ENCODE measurements at regions not wholly inside any gene's neighbourhood (a gene's known extent, or its start where the extent isn't known, plus 50 kb on each side); places are given as distances from the start of the nearest gene placed in this dataset.
A peak's percentile ranks its signal among the peaks of the same experiment; 100 is the strongest.
"Not testable (repeated sequence)": the region's sequence is repeated elsewhere in the genome, so short reads cannot be mapped to it uniquely, and the experiment has no call there.

DNA sequence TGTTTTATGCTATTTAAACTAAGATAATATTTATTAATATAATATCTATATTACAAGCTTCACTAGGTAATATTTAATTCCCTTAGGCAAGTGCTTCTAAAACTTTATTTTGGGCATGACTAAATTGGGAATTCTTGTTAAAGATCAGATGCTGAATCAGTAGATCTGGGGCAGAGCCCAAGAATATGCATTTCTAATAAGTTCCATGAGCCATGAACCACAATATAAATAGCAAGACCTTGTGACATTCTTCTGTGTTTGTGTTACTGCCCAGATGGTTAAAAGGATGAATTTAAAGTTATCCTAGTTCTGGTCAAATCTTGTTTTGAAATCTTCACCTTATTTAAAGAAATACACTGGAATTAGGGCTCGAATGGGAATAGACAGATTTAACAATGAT, 258.4 kb upstream of the CACNA2D1 start:
- no peak for DNase-seq

DNA sequence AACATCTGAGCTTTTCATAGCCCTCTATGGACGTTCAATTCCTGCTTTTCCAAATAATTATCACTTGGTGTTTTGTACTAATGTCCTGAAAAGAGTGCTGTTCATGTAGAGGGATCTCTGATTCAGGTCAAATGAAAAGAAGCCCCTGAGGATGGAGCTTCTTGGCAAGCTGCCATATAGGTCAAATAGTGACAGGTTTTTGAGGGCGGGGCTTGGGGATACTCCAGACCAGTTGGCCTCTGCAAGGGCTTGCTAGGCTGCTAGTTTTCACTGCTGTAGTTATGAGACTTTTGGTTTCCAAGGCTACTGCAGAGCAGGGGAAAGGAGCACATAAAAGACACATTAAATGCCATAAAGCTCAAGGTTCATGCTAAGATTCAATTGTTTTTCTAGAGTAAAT, 257.2 kb upstream of the CACNA2D1 start:
- no peak for DNase-seq

DNA sequence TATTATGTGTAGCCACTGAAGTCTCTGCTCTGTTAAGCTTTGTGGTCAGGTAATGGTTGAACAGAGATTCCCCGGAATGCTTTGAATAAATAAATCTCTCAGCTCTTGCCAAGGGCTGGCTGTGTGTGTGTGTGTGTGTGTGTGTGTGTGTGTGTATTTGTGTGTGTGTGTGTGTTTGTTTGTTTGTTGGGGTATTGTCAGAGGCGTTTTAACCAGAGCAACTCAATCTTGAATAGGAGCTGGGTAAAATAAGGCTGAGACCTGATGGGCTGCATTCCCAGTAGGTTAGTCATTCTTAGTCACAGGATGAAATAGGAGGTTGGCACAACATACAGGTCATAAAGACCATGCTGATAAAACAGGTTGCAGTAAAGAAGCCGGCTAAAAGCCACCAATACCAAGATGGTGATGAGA, 256.2 kb upstream of the CACNA2D1 start:
- DNase-seq = no peak

DNA sequence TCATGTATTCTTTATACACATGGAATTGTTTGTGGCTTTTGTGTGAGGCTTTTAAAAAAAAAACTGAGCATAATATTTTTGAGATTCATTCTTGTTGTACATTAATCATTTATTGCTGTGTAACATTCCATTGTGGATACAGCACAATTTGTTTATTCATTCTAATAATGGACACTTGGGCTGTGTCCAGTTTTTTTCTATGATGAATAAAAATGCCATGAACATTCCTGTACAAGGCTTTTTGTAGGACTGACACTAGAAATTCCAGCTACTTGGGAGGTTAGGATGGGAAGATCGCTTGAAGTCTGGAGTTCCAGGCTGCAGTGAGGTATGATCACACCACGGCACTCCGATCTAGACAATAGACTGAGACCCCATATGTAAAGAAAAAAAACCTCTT, 254.3 kb upstream of the CACNA2D1 start:
- DNase-seq = no peak

DNA sequence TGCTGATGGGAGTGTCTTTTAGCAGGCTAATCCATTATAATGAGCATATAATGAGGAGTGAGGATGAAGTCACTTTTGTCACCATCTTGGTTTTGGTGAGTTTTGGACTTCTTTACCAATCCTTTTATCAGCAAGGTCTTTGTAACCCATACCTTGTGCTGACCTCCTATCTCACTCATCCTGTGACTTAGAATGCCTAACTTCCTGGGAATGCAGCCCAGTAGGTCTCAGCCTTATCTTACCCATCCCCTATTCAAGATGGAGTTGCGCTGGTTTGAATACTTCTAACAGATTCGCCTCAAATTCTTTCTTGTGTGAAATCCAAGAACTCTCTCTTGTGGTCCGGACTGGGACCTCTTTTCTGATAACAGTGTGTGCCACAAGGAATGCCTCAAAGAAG, 253.1 kb upstream of the CACNA2D1 start:
- DNase-seq = no peak

DNA sequence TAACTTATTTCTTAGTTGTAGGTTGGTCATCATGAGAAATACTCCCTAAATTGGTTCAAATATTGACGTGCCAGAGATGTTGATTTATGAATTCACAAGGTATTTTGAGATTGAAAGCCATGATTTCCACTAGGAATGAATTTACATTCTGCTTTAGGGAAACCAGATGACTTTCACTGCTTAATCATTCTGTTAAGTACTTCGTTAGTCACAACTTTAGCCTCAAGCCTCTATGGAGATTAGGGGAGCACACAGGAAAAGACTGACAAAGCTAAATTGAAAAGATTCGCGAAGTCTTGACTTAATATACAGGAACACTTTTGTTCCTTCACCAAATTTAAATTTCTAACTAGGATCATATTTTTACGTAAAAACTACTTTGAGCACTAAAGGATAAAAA, 250.4 kb upstream of the CACNA2D1 start:
- no peak for DNase-seq

DNA sequence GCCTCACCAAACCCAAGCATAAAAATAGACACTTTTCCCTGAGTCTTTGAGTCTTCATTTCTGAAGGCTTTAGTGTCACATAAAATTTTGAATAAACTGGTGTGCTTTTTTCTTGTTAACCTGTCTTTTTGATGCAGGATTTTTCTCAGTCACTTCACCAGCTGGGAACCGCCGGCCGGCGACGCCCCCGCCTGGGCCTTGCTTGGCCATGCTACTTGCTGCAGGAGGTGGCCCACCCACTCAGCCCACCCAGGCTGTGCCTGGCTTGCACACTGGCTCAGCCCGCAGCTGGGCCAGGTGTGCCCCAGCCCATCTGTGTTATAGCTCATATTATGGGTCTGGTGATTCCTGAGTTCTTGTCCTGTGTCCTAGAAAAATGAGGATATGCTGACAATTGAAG, 247.4 kb upstream of the CACNA2D1 start:
- DNase-seq = no peak

DNA sequence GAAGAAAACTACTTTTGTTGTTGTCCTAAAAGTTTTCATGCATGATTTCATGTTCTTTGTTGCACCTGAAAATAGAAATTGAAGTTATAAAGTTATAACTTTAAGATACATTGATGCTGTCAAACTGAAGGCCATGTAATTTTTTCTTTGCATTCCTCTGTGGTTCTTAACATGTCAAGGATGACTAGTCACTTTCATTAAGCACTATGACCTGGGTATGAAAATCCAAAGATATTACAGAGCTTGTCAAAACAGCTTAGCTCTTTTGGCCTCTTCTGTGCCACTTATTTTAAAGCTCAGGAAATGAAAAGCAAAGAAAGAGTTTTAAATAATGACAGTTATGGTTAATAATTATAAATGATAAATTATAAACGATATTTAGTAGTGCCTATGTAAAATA, 241.6 kb upstream of the CACNA2D1 start:
- no peak for DNase-seq

DNA sequence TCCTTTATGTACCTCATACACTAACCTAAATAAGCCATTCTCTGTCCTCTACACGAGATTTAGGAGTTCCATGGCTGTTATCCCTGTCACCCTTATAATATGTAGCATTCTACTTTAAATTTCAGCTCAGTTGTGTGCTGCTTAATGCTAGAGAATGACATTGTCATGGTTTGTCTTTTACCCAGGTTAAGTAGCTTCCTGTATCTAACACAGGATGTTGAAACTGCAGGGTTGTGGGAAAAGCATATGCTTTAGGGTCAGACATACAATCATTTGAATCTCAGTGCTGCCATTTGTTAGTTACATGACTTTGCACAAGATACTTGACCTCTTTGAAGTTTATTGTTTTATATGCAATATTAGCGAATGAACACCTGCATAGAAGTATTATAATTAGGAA, 235.1 kb upstream of the CACNA2D1 start:
- no peak for DNase-seq

DNA sequence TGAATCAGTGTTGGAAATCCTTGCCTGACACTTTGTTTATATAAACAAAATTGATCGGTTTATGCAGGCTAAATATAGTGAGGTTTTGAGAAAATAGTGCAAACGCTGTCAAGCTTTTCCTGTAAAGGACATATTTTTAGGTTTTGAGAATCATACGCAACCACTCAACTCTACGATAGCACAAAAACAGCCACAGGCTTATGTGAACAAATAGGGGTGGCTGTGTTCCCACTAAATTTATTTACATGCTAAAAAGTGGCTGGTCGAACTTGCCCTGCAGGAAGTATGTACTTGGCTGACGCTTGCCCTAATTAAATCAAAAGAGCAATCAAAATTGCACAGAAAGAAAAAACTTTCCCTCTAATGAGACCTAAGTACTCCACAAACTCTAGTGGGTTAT, 234.7 kb upstream of the CACNA2D1 start:
- no peak for DNase-seq

DNA sequence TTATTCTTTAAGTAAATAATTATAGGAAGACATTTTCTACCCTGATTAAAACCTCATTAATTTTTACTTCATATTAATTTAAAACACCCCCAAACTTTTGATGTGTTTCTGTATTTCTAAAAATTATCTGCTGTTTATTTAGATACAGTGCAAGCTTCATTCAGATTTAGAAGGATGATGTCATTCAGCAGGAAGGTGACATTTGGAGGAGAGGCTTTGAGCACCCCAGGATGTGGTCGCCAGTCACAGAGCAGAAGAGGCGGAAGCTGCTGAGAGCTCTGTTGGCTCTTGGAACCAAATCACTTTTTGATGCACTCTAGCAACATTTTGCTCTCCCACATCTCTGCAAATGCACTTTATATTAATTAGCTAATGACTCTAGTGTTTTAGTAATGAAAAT, 233.9 kb upstream of the CACNA2D1 start:
- DNase-seq = peak; percentile 4

DNA sequence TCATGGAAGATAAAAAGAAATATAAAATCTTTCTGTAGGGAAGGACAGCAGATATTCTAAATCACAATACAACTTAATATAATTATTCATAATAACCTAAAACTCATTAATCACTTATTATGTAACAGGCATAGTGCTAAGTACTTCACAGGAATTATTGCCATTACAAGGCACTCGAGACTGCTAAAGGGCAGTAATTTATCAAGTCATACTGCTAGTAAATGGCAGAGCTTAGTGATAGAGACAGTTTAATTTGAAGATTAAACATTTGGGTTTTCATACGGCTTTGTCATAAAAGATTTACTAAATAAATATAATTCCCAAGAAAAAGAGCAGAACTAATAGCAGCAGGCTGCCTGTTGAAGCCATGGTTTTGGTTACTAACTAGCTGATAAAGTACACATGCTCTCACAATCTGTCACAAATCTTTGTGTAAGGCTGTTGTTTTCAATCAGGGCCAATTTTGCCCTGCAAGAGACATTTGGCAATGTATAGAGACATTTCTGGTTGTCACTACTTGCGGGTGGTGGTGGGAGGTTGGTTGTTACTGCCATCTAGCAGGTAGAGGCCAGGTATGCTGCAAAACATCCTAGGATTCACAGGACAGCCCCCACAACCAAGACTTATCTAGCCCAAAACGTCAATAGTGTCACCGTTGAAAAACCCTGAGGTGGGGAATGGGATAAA, 233.3 kb upstream of the CACNA2D1 start:
- DNase-seq = no peak

DNA sequence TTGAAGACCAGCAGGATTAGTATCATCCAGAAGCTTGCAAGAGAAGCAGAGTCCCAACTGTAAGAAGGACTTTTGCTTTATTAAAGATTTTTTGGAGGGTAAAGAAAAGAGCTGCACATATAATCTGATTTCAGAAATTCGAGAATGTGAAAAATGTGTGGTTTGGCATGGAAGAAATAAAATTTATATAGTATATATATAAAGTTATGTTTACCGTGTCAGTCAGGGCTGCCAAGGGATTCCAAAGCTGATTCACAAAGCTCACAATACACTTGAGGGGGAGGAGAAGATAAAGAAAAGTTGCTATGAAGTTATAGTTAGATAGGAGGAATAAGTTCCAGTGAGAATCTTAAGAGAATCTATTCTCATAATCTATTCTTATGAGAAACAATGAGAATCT, 231.8 kb upstream of the CACNA2D1 start:
- no peak for DNase-seq

DNA sequence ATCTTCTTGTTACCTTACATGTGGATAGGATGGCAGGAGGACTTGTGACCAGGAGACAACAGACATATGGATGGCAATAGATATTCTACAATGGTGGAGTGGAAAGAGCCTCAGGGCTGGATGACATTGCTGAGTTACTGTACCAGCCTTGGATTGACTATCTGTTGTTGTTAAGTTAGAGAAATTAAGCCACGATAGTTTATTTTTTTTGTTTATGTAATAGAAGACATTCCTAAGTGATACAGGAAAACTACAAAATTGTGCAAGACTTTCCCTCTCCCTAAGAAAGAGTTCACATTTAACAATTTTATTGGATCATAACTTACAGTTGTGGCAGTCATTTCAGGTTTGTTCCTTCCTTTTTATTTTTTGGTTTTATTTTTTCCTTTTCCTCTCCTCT, 230.7 kb upstream of the CACNA2D1 start:
- no peak for DNase-seq

DNA sequence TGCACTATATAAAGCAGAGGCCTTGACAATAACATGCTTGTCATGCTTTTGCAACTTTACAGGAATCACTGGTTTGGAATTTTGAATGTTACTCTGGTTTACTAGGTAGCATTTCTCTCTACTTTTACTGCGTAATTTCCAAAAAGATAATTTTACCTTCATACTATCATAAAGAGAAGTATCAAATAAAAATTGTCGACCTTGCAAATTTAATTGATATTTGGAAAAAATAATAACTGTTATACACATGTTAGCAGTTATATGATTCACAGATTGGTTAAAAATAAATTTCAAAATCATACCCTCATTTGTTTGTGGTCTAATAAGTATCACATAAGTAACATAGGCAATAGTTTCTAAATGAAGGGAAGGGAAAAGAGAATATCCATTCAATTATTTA, 228.5 kb upstream of the CACNA2D1 start:
- no peak for DNase-seq

DNA sequence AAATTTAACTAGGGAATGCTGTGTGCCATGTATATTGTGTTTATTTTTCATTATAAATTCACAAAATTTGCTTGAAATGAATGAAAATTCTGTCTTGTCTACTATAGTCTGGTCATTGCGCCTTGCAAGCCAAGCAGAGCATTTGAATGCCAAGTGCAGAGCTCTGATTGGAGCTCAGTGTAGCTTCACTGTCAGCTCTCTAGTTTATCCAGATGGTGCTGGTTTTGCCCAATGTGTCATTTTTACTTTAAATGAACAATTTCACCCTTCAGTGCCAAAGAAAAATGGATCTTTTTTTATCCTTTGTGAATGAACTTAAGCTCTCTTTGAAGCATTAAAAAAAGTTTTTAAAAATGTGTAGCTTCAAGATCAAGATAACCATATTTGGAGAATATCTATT, 225.6 kb upstream of the CACNA2D1 start:
- no peak for DNase-seq

DNA sequence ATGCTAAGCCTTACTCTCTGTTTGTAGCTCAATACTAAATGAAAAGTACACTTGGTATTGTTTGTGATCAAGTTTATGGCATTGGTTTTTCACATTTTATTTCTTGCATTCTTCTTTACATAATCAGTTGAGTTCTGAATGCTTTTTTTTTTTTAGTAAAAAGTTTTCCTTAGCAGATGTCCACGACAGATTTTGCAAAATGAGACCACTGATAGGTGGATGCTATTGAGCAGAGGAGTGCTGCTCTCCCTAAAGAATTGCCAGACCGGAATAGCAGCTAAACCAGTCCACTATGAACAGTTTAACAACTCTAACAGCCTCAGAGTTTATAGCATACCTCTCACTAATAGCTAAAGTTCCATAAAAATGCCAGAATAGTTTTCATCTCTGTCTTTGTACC, 225.1 kb upstream of the CACNA2D1 start:
- DNase-seq = no peak

DNA sequence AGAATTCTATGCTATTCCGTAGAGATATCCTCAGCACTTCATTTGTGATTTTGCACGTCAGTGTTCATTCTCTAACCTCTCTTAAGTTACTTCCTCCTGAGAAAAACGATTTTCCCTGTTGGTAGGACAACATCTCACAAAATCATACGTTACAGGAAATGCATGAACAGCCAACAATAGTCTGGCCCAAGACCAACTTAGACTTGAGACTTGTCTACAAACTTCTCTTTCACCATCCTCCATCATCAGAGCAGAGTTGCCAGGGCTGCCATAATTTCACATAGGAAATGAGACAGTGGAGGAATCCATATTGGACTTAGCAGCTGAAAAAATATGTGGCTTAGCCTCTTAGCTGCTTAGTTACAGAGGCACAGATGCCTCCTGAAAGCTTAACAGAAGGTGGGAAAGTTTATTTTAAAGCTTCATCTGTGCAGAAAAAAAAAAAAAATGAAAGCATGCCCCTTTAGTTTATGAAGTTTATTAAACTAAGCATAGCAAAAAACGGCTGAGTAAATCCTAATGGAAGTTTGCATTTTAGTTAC, 222.5 kb upstream of the CACNA2D1 start:
- DNase-seq = no peak

DNA sequence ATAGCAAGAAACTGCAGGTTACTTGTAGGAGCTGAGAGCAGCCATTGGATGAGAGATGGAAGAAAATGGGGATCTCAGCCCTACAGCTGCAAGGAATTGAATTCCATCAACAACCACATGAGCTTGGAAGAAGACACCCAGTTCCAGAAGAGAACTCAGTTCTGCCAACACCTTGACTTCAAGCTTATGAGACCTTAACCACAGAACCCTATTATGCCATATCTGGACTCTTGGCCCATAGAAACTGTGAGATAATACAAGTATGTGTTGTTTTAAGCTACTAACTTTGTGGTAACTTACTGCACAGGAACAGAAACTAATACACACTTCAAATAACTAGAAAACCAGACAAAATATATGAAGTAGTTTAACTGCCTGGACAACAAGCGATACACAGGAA, 212.4 kb upstream of the CACNA2D1 start:
- DNase-seq = no peak

DNA sequence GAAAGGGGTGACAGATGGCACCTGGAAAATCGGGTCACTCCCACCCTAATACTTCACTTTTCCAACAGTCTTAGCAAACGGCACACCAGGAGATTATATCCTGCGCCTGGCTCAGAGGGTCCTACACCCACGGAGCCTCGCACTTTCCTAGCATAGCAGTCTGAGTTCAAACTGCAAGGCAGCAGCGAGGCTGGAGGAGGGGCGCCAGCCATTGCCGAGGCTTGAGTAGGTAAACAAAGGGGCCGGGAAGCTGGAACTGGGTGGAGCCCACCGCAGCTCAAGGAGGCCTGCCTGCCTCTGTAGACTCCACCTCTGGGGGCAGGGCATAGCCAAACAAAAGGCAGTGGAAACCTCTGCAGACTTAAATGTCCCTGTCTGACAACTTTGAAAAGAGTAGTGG, 206.5 kb upstream of the CACNA2D1 start:
- not testable (repeated sequence) for DNase-seq

DNA sequence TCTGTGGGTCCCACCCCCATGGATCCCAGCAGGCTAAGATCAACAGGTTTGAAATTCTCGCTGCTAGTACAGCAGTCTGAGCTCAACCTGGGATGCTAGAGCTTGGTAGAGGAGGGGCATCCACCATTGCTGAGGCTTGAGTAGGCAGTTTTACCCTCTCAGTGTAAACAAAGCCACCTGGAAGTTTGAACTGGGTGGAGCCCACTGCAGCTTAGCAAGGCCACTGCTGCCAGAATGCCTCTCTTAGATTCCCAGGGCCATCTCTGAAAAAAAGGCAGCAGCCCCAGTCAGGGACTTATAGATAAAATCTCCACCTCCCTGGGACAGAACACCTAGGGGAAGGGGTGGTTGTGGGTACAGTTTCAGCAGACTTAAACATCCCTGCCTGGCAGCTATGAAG, 190.0 kb upstream of the CACNA2D1 start:
- DNase-seq = no peak

DNA sequence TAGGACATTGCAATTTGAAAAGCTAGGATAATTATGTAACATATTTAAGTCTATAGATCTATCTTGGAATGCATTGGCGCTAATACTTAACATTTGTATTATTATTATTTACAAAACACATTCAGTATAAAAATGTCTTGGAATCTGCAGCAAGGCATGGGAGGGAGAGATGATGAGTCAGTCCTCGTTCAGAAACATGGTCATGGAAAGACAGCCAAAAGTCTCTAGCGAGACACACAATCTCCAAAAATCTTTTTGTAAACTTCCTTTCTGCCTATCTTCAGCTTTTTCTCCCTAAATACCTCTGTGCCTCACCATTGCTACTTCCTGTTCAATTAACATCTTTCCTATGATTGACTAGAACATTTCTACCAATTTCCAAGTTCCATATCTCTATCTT, 188.4 kb upstream of the CACNA2D1 start:
- DNase-seq = no peak

DNA sequence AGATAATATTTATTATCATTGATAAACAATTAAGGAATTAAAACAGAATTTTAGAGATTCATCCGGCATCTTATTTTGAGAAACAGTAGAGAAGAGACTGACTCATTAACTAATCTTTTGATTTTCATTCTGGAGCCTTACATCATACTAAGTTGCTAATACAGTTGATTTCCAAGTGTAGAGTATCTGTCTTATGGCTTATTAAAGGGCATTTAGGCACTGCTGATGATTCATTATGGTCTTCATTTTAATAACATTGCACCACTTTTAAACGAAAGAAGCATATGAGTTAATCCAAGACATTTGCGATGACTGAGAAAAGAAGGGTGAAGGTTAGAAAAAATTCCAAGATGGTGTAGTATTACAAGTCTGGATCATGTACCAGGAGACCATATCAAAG, 186.0 kb upstream of the CACNA2D1 start:
- DNase-seq = no peak

DNA sequence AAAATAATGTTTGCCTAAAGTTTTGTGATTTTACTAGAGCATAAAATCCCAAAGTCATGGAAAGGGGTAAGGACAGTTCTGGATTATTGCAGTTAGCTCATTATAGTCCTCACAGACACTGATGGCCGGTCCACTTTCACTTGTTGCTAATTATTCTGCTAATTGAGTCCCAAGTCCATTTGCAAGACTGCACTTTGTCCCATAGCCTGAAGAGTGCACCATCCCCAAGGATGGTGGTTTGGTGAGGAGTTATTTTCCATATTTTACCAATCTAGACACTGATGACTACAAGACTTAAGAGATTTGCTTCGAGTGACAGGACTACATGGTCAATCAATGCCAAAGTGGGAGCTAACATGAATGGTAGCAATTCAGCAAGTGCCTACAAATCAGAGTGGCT, 181.8 kb upstream of the CACNA2D1 start:
- DNase-seq = no peak

DNA sequence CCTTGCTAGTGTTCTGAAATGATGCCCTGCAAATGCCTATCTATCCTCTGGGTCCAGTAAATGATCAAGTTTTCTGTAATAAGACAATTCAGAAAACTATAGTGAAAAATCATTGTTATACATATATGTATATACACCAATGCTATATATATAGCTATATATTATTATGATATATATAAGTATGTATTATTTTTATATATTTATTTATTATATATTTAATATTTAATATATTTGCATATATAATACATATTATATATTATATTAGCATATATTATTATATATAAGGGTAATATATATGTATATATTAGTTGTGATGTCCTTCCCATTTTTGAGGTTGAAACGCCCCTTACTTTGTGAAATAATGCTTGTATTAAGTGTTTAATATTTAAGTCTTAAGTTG, 181.4 kb upstream of the CACNA2D1 start:
- DNase-seq = no peak

DNA sequence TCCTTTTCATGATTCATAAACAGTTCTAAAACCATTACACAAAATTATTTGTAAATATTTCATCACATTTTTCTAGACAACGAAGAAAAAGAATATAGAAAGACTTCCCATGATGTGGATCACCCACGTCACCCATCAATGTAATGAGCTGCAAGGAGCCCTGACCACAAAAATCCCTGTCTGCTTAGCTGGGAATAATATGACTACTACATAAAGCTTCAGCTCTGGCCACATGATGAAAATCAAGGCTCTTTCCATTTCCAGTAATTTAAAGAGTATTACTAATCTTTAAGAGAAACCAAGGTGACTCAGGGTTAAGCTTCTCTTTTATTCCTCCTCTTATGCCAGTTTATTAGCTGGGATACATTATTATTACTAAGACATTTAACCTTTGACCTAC, 180.8 kb upstream of the CACNA2D1 start:
- no peak for DNase-seq

All from activated T-cell treated with anti-CD3 and anti-CD28 coated beads for 4 hours (primary cell).